ENCODE measurements at regions not wholly inside any gene's neighbourhood (a gene's known extent, or its start where the extent isn't known, plus 50 kb on each side); places are given as distances from the start of the nearest gene placed in this dataset.

DNA sequence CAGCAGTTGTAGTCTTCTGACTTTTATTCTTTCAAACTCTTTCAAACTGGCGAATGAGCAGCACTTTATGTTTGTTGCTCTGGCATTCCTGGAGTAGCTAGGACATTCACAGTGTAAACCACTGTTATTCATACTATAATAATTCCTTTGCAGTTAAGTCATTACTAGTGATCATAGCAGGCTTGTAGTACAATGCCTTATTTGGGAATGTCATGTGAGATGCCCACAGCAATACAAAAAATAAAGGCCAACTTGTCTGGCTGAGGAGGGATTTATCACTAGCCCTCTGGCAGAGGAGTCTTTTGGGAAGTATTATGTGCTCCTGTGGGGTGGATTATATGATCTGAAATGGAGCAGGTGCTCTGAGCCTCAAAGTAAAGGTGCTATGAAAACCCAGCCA lies 197.2 kb downstream of the VGLL3 start:
- ChIA-PET POLR2A (ENCODE audit: unreplicated experiment) (no interaction called here), CTCF (no interaction called here)
- no peaks in the 10 kb centered on the region for H3K9me2 ChIP-seq (replicated peaks; ENCODE audit: low read length)
- peak overlapping the region; percentile 46 for H2AFZ ChIP-seq (ENCODE audit: low read length)
- H3K79me2 ChIP-seq (ENCODE audit: low read length) = no peaks in the 10 kb centered on the region
- no TSS peak for BruUV-seq (replicated peaks)
- H3K9ac ChIP-seq (ENCODE audit: low read length) = no peak overlapping the region
- peak overlapping the region; percentile 33 for H3K4me3 ChIP-seq (ENCODE audit: low read length)
- H3K4me2 ChIP-seq (ENCODE audit: low read length) = peak overlapping the region; percentile 71
- H3K27ac ChIP-seq (ENCODE audit: low read length) = peak overlapping the region; percentile 80
- no peaks in the 10 kb centered on the region for H3F3A ChIP-seq (ENCODE audit: low read length, unreplicated experiment)
- peak; percentile 96 for DNase-seq
- TF ChIP-seq EZH2 (IDR thresholded peaks at IDR 0.05; ENCODE audit: low read length, unreplicated experiment) (no peak), EZH2phosphoT487 (IDR thresholded peaks at IDR 0.05; ENCODE audit: borderline replicate concordance, low read length) (no peak)
- TF ChIP-seq, protein P1, sequence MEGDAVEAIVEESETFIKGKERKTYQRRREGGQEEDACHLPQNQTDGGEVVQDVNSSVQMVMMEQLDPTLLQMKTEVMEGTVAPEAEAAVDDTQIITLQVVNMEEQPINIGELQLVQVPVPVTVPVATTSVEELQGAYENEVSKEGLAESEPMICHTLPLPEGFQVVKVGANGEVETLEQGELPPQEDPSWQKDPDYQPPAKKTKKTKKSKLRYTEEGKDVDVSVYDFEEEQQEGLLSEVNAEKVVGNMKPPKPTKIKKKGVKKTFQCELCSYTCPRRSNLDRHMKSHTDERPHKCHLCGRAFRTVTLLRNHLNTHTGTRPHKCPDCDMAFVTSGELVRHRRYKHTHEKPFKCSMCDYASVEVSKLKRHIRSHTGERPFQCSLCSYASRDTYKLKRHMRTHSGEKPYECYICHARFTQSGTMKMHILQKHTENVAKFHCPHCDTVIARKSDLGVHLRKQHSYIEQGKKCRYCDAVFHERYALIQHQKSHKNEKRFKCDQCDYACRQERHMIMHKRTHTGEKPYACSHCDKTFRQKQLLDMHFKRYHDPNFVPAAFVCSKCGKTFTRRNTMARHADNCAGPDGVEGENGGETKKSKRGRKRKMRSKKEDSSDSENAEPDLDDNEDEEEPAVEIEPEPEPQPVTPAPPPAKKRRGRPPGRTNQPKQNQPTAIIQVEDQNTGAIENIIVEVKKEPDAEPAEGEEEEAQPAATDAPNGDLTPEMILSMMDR (conservative IDR thresholded peaks at IDR 0.05; ENCODE audit: low read depth, low read length) = no peak
- H4K20me1 ChIP-seq (ENCODE audit: low read length) = no peaks in the 10 kb centered on the region
- no peaks in the 10 kb centered on the region for H3K9me3 ChIP-seq (ENCODE audit: low read length)
- H3K4me1 ChIP-seq (ENCODE audit: insufficient read depth, low read length) = peaks cover 22% of the 10 kb centered on the region
- peak; percentile 100 for ATAC-seq
- intact Hi-C loops (cut with micrococcal nuclease) = loop anchor here (1.0 to 5.0 kb wide), 2 partner anchors 199 to 413 kb away; partner anchors contain the start of gene VGLL3
- H3K36me3 ChIP-seq (ENCODE audit: low read depth, low read length) = no peaks in the 10 kb centered on the region
- H3K27me3 ChIP-seq (ENCODE audit: low read length) = no peaks in the 10 kb centered on the region

DNA sequence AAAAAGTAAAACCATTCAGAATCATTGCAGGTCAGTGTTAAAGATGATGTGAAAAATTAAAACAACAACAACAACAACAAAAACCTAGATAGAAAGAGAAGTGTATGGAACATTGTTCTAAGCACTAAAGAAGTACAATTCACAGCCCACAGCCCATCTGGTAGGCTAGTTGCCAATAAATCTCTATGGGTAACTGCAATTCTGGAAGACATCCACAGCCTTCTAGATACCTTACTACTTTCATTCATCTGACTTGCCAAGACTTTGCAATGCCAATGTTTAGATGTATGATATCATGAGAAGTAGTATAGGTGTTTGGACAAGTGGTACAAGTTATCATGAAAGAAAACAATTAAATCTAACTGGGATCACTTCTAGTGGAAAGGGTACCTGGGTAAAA lies 198.6 kb downstream of the VGLL3 start:
- Histone ChIP-seq H2AFZ (ENCODE audit: low read length) (no peak overlapping the region), H3K4me3 (ENCODE audit: low read length) (no peak overlapping the region), H3K36me3 (ENCODE audit: low read depth, low read length) (no peaks in the 10 kb centered on the region), H3K9ac (ENCODE audit: low read length) (no peak overlapping the region), H3K4me1 (ENCODE audit: insufficient read depth, low read length) (peaks cover 25% of the 10 kb centered on the region), H3K79me2 (ENCODE audit: low read length) (no peaks in the 10 kb centered on the region), H3K27ac (ENCODE audit: low read length) (no peak overlapping the region), H3K9me2 (replicated peaks; ENCODE audit: low read length) (no peaks in the 10 kb centered on the region), H3F3A (ENCODE audit: low read length, unreplicated experiment) (no peaks in the 10 kb centered on the region), H3K9me3 (ENCODE audit: low read length) (no peaks in the 10 kb centered on the region), H3K27me3 (ENCODE audit: low read length) (no peaks in the 10 kb centered on the region), H4K20me1 (ENCODE audit: low read length) (no peaks in the 10 kb centered on the region), H3K4me2 (ENCODE audit: low read length) (no peak overlapping the region)
- BruUV-seq (replicated peaks) = no TSS peak
- ChIA-PET POLR2A (ENCODE audit: unreplicated experiment) (interaction anchor here (0.7 kb wide), 1 partner anchor 106 kb away, joined by 6 read pairs; no protein-coding TSS in a partner anchor), CTCF (no interaction called here)
- DNase-seq = peak; percentile 27
- no peak for ATAC-seq
- intact Hi-C loops (cut with micrococcal nuclease) = loop anchor here (5.0 kb wide), 1 partner anchor 200 kb away; the partner anchor contains the start of gene VGLL3
- TF ChIP-seq, protein P1 (conservative IDR thresholded peaks at IDR 0.05; ENCODE audit: low read depth, low read length) = no peak
- TF ChIP-seq EZH2 (IDR thresholded peaks at IDR 0.05; ENCODE audit: low read length, unreplicated experiment) = no peak
- TF ChIP-seq EZH2phosphoT487 (IDR thresholded peaks at IDR 0.05; ENCODE audit: borderline replicate concordance, low read length) = no peak

GRCh38 chr3:86790884-86791549 lies 199.9 kb downstream of the VGLL3 start:
- ATAC-seq = no peak
- Histone ChIP-seq H3K27me3 (ENCODE audit: low read length) (no peaks in the 10 kb centered on the region), H3K4me3 (ENCODE audit: low read length) (no peak overlapping the region), H4K20me1 (ENCODE audit: low read length) (no peaks in the 10 kb centered on the region), H3K9me2 (replicated peaks; ENCODE audit: low read length) (no peaks in the 10 kb centered on the region), H3K4me1 (ENCODE audit: insufficient read depth, low read length) (peaks cover 31% of the 10 kb centered on the region), H3F3A (ENCODE audit: low read length, unreplicated experiment) (no peaks in the 10 kb centered on the region), H3K36me3 (ENCODE audit: low read depth, low read length) (no peaks in the 10 kb centered on the region), H3K27ac (ENCODE audit: low read length) (no peak overlapping the region), H3K4me2 (ENCODE audit: low read length) (no peak overlapping the region), H3K9me3 (ENCODE audit: low read length) (no peaks in the 10 kb centered on the region), H3K79me2 (ENCODE audit: low read length) (no peaks in the 10 kb centered on the region), H2AFZ (ENCODE audit: low read length) (no peak overlapping the region), H3K9ac (ENCODE audit: low read length) (no peak overlapping the region)
- TF ChIP-seq EZH2 (IDR thresholded peaks at IDR 0.05; ENCODE audit: low read length, unreplicated experiment) (no peak), EZH2phosphoT487 (IDR thresholded peaks at IDR 0.05; ENCODE audit: borderline replicate concordance, low read length) (no peak)
- TF ChIP-seq, protein P1 (conservative IDR thresholded peaks at IDR 0.05; ENCODE audit: low read depth, low read length) = no peak
- POLR2A ChIA-PET (ENCODE audit: unreplicated experiment) = no interaction called here
- intact Hi-C loops (cut with micrococcal nuclease) = loop anchor here (5.0 kb wide), 1 partner anchor 201 kb away; the partner anchor contains the start of gene VGLL3
- DNase-seq = no peak
- CTCF ChIA-PET = no interaction called here
- no TSS peak for BruUV-seq (replicated peaks)
